Ovary (tissue), 3 donors: ENCODE measurements at regions not wholly inside any gene's neighbourhood (a gene's known extent, or its start where the extent isn't known, plus 50 kb on each side); places are given as distances from the start of the nearest gene placed in this dataset.

Source experiments
- CTCF ChIP-seq, 3 donors: fragments of 450-650 bp in 2 of 3; fragments of 200-600 bp in 1 of 3; IDR thresholded peaks; one replicate each; pipeline versions ENCODE4 v1.5.1 to v1.8.0; 2016 to 2022; ENCODE audit warnings: antibody characterized with exemption in 3 of 3, mild to moderate bottlenecking in 1 of 3
- EP300 ChIP-seq: sonication (generic); formaldehyde crosslinking; IDR thresholded peaks from one replicate; pipeline ENCODE4 v1.6.1; 2017; ENCODE audit warnings: antibody characterized with exemption
- POLR2A ChIP-seq: fragments of 450-650 bp; IDR thresholded peaks from one replicate; pipeline ENCODE4 v1.6.1; 2017; ENCODE audit warnings: antibody characterized with exemption, mild to moderate bottlenecking, moderate library complexity
- donor health status: DM: no; HTN: no; CAD: no.

- TF ChIP-seq CTCF (IDR thresholded peaks at IDR 0.05) (no peak), POLR2A (no peak), EP300 (no peak)
Observed at GRCh38 chr9:7974335-7974960, 174.9 kb upstream of the DMAC1 start.
